Spleen (tissue), 11 donors: ENCODE measurements at regions not wholly inside any gene's neighbourhood (a gene's known extent, or its start where the extent isn't known, plus 50 kb on each side); places are given as distances from the start of the nearest gene placed in this dataset.

Source experiments
- DNase-seq: peaks from one replicate; pipeline ENCODE4 v3.0.0-alpha.2; 2020
- H3K27ac ChIP-seq, 8 donors: fragments of 200-600 bp; sonication (generic) in 7 of 8; 1 replicate in 4 of 8; 2 replicates in 4 of 8; pipeline versions ENCODE4 v1.5.0 to v1.8.0; 2016 to 2021; ENCODE audit warnings: inconsistent platforms in 4 of 8, mild to moderate bottlenecking in 4 of 8, moderate library complexity in 1 of 8
- H3K27me3 ChIP-seq, 7 donors: fragments of 200-600 bp; sonication (generic) in 6 of 7; replicated peaks in 1 of 7; 1 replicate in 4 of 7; 2 replicates in 3 of 7; pipeline versions ENCODE4 v1.5.0 to v1.8.0; 2016 to 2021; ENCODE audit warnings: inconsistent platforms in 3 of 7, mild to moderate bottlenecking in 1 of 7
- H3K36me3 ChIP-seq, 6 donors: fragments of 200-600 bp; sonication (generic) in 5 of 6; 1 replicate in 4 of 6; 2 replicates in 2 of 6; pipeline versions ENCODE4 v1.5.0 to v1.8.0; 2016 to 2021; ENCODE audit warnings: inconsistent platforms in 2 of 6
- H3K4me1 ChIP-seq, 6 donors: fragments of 200-600 bp; sonication (generic) in 5 of 6; 1 replicate in 3 of 6; 2 replicates in 3 of 6; pipeline versions ENCODE4 v1.5.0 to v1.8.0; 2016 to 2021; ENCODE audit warnings: inconsistent platforms in 3 of 6
- H3K4me3 ChIP-seq, 8 donors: fragments of 200-600 bp; sonication (generic) in 7 of 8; 1 replicate in 4 of 8; 2 replicates in 4 of 8; pipeline versions ENCODE4 v1.5.0 to v1.8.0; 2016 to 2021; ENCODE audit warnings: inconsistent platforms in 4 of 8, mild to moderate bottlenecking in 4 of 8, moderate library complexity in 2 of 8
- H3K9me3 ChIP-seq, 8 donors: fragments of 200-600 bp; sonication (generic) in 7 of 8; 1 replicate in 4 of 8; 2 replicates in 4 of 8; pipeline versions ENCODE4 v1.5.0 to v1.8.0; 2016 to 2021; ENCODE audit warnings: inconsistent platforms in 4 of 8
- POLR2A ChIP-seq, 3 donors: fragments of 450-650 bp; IDR thresholded peaks; one replicate each; pipeline ENCODE4 v1.5.1; 2017; ENCODE audit warnings: antibody characterized with exemption in 3 of 3, mild to moderate bottlenecking in 1 of 3
- POLR2AphosphoS5 ChIP-seq, 3 donors: sonication (generic); formaldehyde crosslinking; IDR thresholded peaks; one replicate each; pipeline ENCODE4 v1.5.1; 2017; ENCODE audit warnings: antibody characterized with exemption in 3 of 3
- WGBS, 5 donors: extraction: QIAGEN DNeasy Blood & Tissue Kit in 3 of 5; methylation state at CpG; one replicate each; pipeline versions ENCODE4 v1.1.5 to v1.1.7; 2013 to 2018; 5-methylcytosine and 5-hydroxymethylcytosine counted together
- intact Hi-C: fragments of 100-400 bp; cut with DNase I; formaldehyde crosslinking; loops from one replicate; pipeline ENCODE4 v1.15.0; 2023; ENCODE audit warnings: low total_unique reads
- TF ChIP-seq, protein P1 (sequence below), 11 experiments: fragments of 200-600 bp in 7 of 11; fragments of 450-650 bp in 4 of 11; sonication (generic) in 4 of 11; IDR thresholded peaks in 8 of 11; conservative IDR thresholded peaks in 3 of 11; 1 replicate in 7 of 11; 2 replicates in 4 of 11; pipeline versions ENCODE4 v1.4.0 to v1.8.0; 2016 to 2021; ENCODE audit warnings: antibody characterized with exemption in 11 of 11, inconsistent platforms in 4 of 11, mild to moderate bottlenecking in 1 of 11
- donor health status: healthy with polysubstance abuse.
- donor health status: DM: no; HTN: no; CAD: no; lungs with moderate emphysema.
- donor health status: DM: no; HTN: no; CAD: no.
- donor health status: Bipolar disorder and iron deficiency.
- donor health status: healthy.
- donor health status: DM: no; HTN: no; CAD: no.
- donor health status: DM: yes; HTN: yes; CAD: no.

DNA sequence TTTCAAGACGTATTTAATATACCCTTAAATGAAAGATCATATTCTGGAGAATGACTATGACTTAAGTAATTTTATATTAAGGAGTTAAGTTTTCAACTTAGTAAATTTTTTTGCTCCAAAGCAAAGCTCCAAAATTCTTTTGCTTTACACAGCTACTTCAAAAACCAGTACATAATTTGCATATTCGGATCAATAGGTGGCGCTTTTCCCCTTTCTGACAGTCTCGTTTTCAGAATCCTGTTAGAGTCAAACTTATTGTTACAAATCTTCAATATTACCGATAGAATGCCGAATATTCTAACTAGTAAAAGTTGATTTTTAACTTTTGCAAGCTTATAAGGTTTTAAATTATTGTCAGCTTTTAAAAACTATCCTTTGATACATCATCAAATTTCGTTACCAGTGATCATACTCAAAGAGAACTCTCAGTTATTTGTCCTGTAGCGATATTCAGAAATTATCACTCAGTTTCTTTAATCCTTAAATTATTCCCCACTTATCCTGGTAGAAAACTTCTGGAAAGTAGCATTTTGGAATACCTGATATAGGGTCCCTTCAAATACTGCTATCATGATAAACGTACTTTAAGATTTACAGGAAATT lies 852.7 kb upstream of the KLHL1 start:
- no peaks in the 10 kb centered on the region for H3K36me3 ChIP-seq
- no peaks in the 10 kb centered on the region for H3K4me1 ChIP-seq
- DNase-seq: no peak
- H3K9me3 ChIP-seq: no peaks in the 10 kb centered on the region
- intact Hi-C loops: no loop called here
- no peak overlapping the region for H3K4me3 ChIP-seq
- no peak overlapping the region for H3K27ac ChIP-seq
- TF ChIP-seq, protein P1, sequence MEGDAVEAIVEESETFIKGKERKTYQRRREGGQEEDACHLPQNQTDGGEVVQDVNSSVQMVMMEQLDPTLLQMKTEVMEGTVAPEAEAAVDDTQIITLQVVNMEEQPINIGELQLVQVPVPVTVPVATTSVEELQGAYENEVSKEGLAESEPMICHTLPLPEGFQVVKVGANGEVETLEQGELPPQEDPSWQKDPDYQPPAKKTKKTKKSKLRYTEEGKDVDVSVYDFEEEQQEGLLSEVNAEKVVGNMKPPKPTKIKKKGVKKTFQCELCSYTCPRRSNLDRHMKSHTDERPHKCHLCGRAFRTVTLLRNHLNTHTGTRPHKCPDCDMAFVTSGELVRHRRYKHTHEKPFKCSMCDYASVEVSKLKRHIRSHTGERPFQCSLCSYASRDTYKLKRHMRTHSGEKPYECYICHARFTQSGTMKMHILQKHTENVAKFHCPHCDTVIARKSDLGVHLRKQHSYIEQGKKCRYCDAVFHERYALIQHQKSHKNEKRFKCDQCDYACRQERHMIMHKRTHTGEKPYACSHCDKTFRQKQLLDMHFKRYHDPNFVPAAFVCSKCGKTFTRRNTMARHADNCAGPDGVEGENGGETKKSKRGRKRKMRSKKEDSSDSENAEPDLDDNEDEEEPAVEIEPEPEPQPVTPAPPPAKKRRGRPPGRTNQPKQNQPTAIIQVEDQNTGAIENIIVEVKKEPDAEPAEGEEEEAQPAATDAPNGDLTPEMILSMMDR (IDR thresholded peaks at IDR 0.05 in 8 of 11, conservative IDR thresholded peaks at IDR 0.05 in 3 of 11): peak in 5 of 11 experiments; percentile 20 to 45 (median 27)
- TF ChIP-seq POLR2AphosphoS5 (IDR thresholded peaks at IDR 0.05) (no peak), POLR2A (IDR thresholded peaks at IDR 0.05) (no peak)
- no peaks in the 10 kb centered on the region for H3K27me3 ChIP-seq
- 44 to 57% (median 50%) methylated on average over 9 of the region's 9 CpGs for whole genome bisulfite sequencing, 5 donors

DNA sequence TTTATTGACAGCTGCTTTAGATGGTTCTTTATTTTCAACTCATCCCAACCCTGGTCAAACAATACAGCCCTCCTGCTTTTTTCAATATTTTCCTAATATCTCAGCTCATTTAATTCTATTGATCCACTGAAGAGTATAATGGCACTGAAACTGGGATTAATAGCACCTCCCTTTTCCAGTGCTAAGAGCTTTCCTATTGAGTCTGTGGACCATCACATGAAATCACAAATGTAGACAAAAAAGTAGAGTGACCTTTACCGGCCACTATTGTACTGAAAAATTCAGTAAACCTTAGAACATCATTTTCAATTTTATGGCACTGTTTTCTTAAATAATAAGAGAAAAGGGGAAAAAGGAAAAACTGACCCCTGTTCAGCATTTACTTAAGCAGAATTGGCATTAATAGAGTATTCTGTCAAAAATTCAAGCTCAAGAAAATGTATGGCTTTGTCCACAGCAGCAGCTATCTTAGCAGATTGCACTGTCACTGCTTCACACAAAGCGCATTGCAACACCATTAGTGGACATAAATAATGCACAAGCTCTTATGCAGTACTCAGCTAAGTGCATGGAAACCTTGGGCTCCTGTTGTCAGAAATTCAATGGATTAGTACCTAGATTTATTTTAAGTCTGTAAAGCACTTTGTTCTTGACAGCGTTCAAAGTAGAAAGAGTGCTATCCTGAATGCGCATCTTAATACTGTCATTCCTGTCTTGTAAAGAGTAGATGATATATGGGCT lies 851.0 kb upstream of the KLHL1 start:
- TF ChIP-seq, protein P1 (IDR thresholded peaks at IDR 0.05 in 8 of 11, conservative IDR thresholded peaks at IDR 0.05 in 3 of 11): no peak
- TF ChIP-seq POLR2A (IDR thresholded peaks at IDR 0.05) (no peak), POLR2AphosphoS5 (IDR thresholded peaks at IDR 0.05) (no peak)
- Histone ChIP-seq H3K4me1 (no peaks in the 10 kb centered on the region), H3K36me3 (no peaks in the 10 kb centered on the region), H3K27me3 (no peaks in the 10 kb centered on the region), H3K4me3 (no peak overlapping the region), H3K9me3 (no peaks in the 10 kb centered on the region), H3K27ac (no peak overlapping the region)
- intact Hi-C loops: no loop called here
- 87 to 90% (median 89%) methylated on average over 4 of the region's 4 CpGs for WGBS, 5 donors
- no peak for DNase-seq

DNA sequence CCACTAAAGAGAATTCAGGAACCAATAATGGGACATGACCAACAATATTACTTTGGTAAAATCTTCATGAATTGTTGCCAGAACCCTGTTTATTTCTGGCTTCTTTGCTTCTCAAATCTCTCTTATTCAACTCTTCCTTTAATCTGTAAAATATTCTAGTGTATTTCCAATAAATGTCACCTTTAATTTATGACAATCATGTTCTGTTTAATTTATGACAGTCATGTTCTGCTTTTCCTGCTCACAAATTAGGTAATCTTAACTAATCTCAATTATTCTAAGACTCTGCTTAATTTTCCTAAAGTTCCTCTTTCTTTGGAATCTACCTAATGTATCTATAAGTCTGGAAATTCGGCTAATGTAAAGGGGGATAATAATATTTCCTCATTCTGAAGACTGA lies 847.6 kb upstream of the KLHL1 start:
- no peak for DNase-seq
- H3K4me3 ChIP-seq: no peak overlapping the region
- no peak overlapping the region for H3K27ac ChIP-seq
- H3K4me1 ChIP-seq: no peaks in the 10 kb centered on the region
- TF ChIP-seq, protein P1 (IDR thresholded peaks at IDR 0.05 in 8 of 11, conservative IDR thresholded peaks at IDR 0.05 in 3 of 11): no peak
- TF ChIP-seq POLR2AphosphoS5 (IDR thresholded peaks at IDR 0.05): no peak
- no peak for TF ChIP-seq POLR2A (IDR thresholded peaks at IDR 0.05)
- intact Hi-C loops: no loop called here
- no peaks in the 10 kb centered on the region for H3K36me3 ChIP-seq
- H3K9me3 ChIP-seq: peaks cover 0 to 7% (median 0%) of the 10 kb centered on the region in 8 donors
- H3K27me3 ChIP-seq: no peaks in the 10 kb centered on the region
- WGBS, 5 donors: 39 to 73% (median 44%) methylated on average over 1 of the region's 1 CpG

DNA sequence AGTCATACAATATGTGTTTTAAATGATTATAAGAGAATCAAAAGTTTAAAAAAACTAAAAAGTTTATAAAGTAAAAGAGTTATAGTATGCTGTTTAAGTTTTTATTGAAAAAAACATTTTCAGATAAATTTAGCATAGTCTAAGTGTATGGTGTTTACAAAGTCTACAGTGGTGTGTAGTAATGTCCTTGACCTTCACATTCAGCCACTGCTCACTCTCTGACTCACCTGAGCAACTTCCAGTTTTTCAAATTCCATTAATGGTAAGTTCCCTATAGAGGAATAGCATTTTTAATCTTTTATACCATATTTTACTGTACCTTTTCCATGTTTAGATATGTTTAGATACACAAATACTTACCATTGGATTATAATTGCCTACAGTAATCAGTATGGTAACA lies 842.4 kb upstream of the KLHL1 start:
- H3K4me3 ChIP-seq: no peak overlapping the region
- intact Hi-C loops: no loop called here
- TF ChIP-seq POLR2A (IDR thresholded peaks at IDR 0.05): no peak
- TF ChIP-seq POLR2AphosphoS5 (IDR thresholded peaks at IDR 0.05): no peak
- TF ChIP-seq, protein P1 (IDR thresholded peaks at IDR 0.05 in 8 of 11, conservative IDR thresholded peaks at IDR 0.05 in 3 of 11): no peak
- no peak overlapping the region for H3K27ac ChIP-seq
- no peaks in the 10 kb centered on the region for H3K27me3 ChIP-seq
- H3K4me1 ChIP-seq: no peaks in the 10 kb centered on the region
- no peak for DNase-seq
- peaks cover 0 to 7% (median 0%) of the 10 kb centered on the region in 8 donors for H3K9me3 ChIP-seq
- H3K36me3 ChIP-seq: no peaks in the 10 kb centered on the region
